ENCODE measurements at regions not wholly inside any gene's neighbourhood (a gene's known extent, or its start where the extent isn't known, plus 50 kb on each side); places are given as distances from the start of the nearest gene placed in this dataset.
"Not testable (repeated sequence)": the region's sequence is repeated elsewhere in the genome, so short reads cannot be mapped to it uniquely, and the experiment has no call there.

- DNase-seq (peak; percentile 57), ATAC-seq (ENCODE audit: poor library complexity) (peak; percentile 70)
- intact Hi-C loops (cut with DNase I) = no loop called here
Measured at GRCh38 chr6:4345543-4345942, 210.2 kb upstream of the ECI2 start.

- intact Hi-C loops (cut with DNase I) = no loop called here
- DNase-seq = no peak
- ATAC-seq (ENCODE audit: poor library complexity) = no peak
Measured at GRCh38 chr6:4344317-4344899, 209.0 kb upstream of the ECI2 start.

DNA sequence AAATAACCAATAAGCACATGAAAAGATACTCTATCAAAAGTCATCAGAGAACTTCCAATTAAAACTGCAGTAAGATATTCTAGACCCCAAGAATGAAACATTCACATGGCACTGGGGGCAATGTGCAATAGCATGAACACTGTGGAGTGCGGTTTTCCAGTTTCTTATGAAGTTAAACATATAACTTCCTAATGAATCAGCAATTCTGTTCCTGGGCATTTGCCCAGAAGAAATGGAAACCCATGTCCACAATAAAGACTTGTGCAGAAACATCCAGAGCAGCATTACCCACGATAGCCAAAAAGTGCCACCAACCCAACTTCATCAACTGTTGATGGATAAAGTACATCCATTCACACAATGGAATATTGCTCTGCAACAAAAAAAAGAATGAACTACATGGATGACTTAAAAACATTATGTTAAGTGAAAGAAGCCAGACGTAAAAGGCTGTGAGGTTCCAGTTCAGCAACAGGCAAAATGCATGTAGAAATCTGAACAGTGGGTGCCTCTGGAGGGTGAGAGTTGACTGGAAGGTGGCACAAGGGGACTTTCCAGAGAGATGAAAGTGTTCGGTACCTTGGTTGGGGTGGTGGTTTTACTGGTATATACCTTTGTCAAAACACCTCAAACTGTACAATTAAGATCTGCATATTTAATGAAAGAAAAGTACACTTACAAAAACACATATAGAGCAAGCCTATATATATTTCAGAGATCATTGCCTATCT lies 207.2 kb upstream of the ECI2 start:
- DNase-seq (no peak), ATAC-seq (ENCODE audit: poor library complexity) (no peak)
- intact Hi-C loops (cut with DNase I) = no loop called here

GRCh38 chr6:4341078-4341797 lies 205.9 kb upstream of the ECI2 start:
- no peak for ATAC-seq (ENCODE audit: poor library complexity)
- intact Hi-C loops (cut with DNase I) = no loop called here

GRCh38 chr6:4340544-4340943 lies 205.2 kb upstream of the ECI2 start:
- DNase-seq (no peak), ATAC-seq (ENCODE audit: poor library complexity) (no peak)
- intact Hi-C loops (cut with DNase I) = no loop called here

More at GRCh38 chr6:4341078-4341797, 205.9 kb upstream of the ECI2 start:
- DNase-seq = no peak

DNA sequence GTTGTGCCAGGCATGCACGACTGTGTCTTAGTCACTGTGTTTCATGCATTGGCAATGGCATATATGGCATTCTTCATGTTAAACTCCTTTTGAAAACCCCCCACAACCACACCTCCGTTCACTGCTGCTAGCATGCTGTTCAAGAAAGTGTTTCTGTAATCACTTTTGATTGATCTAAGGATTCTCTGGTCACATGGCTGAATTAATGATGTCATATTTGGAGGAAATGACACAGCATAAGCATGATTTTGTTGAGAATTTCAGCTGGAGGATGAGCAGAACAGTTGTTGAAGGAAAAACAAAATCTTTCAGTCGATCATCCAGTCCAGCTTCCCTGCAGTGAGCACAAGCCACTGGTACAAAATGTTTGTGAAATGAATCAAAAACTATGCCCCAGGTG lies 203.5 kb upstream of the ECI2 start:
- ATAC-seq (ENCODE audit: poor library complexity) (no peak), DNase-seq (no peak)
- intact Hi-C loops (cut with DNase I) = no loop called here

DNA sequence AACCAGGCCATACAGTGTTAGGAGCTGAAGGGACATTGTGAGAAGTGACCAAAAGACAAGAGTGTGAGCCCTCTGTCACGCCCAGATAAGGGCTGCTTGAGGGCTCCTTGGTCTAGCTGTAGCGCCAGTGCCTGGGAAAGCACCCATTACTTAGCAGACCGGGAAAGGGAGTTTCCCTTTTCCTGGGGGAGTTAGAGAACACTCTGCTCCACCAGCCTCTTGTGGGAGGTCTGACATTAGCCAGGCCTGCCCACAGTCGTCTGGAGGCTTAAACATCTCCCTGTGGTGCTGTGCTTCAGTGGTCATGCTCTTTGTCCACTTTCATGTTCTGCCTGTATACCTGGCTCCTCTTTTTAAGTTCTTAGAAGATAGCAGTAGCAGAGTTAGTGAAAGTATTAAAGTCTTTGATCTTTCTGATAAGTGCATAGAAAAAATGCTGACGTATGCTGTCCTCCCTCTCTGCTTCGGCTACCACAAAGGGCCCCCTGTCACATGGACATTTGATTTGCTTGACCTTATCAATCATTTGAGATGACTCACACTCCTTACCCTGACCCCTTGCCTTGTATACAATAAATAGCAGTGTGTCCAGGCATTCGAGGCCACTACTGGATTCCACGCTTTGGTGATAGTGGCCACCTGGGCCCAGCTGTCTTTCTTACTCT lies 201.5 kb upstream of the ECI2 start:
- DNase-seq (no peak), ATAC-seq (ENCODE audit: poor library complexity) (no peak)
- intact Hi-C loops (cut with DNase I) = no loop called here

GRCh38 chr6:4336084-4336483 lies 200.7 kb upstream of the ECI2 start:
- ATAC-seq (ENCODE audit: poor library complexity) = no peak
- DNase-seq = no peak
- intact Hi-C loops (cut with DNase I) = no loop called here

- intact Hi-C loops (cut with DNase I); ATAC-seq (ENCODE audit: poor library complexity): not testable (repeated sequence)
Measured at GRCh38 chr6:4334158-4334740, 198.9 kb upstream of the ECI2 start.

GRCh38 chr6:4327841-4328240 lies 192.5 kb upstream of the ECI2 start:
- ATAC-seq (ENCODE audit: poor library complexity) (no peak), DNase-seq (no peak)
- intact Hi-C loops (cut with DNase I) = no loop called here

More at GRCh38 chr6:4334158-4334740, 198.9 kb upstream of the ECI2 start:
- not testable (repeated sequence) for DNase-seq

DNA sequence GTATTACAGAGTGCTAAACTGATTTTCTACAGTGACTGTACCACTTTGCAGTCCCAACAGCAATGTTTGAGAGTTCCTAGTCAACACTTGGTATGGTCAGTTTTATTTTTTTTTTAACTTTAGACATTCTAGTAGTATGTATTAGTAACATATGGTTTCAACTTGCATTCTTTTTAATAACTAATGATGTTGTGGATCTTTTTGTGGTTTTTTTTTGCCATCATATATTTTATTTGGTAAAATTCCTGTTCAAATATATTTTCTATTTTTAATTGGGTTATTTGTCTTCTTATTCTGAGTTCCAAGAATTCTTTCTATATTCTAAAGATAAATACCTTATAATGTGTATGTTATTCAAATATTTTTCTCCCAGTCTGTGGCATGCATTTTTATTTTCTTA lies 189.4 kb upstream of the ECI2 start:
- ATAC-seq (ENCODE audit: poor library complexity) = no peak
- intact Hi-C loops (cut with DNase I) = no loop called here
- DNase-seq = no peak

GRCh38 chr6:4323322-4323721 lies 187.9 kb upstream of the ECI2 start:
- intact Hi-C loops (cut with DNase I) = no loop called here
- DNase-seq = no peak
- ATAC-seq (ENCODE audit: poor library complexity) = no peak

DNA sequence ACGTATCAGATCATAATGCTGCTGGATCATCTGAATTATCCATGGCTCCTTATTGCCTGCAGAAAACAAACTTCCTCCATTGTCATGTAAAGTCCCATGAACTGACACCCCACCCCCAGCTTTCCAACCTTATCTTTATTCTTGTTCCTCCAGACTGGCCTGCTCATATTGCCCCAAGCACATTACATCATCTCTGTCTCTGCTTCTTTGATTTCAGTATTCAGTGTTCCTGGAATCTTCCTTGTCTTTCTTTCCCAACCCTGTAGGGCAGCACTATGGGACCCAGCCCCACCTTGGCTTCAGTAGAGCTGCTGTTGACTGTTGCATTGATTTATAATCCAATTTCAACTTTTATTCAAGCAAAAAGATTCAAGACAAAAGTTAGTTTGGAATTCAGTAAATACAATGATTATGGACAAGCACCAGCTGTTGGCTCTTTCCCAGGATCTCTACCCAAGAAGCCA lies 187.5 kb upstream of the ECI2 start:
- ATAC-seq (ENCODE audit: poor library complexity) (peak; percentile 53), DNase-seq (no peak)
- intact Hi-C loops (cut with DNase I) = no loop called here

DNA sequence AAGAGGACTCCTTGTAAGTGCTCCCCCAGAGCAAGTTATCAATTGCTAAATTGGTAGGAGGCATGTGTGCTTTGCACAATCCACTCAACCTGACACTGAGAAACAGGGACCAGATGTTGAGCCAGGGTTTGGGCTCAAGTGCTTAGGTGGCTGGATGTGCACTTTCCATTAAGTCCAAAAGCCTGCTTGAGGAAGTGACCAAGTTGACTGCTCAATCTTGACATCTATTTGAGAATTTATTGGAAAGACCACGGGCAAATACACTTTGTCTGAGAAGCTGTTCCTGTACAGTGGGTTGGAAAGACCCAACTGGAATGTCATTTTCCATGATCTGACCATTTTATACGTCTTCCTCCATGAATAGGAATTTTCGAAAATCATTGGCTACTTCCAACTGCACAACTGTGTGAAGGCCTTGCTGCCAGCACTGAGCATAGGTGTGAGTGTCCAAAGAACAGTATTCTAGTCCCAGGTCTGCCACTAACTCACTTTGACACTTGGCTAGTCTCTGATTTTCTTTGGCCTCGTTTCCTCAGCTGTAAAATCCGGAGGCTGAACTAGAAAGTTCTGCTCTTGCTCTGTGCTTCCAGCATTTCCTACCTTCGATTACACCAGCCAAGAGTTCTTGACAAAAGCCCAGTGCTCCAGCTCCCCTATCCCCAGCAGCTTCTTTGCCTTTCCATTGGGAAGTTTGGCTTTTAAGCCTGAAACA lies 186.9 kb upstream of the ECI2 start:
- no peak for DNase-seq
- intact Hi-C loops (cut with DNase I) = no loop called here
- no peak for ATAC-seq (ENCODE audit: poor library complexity)

DNA sequence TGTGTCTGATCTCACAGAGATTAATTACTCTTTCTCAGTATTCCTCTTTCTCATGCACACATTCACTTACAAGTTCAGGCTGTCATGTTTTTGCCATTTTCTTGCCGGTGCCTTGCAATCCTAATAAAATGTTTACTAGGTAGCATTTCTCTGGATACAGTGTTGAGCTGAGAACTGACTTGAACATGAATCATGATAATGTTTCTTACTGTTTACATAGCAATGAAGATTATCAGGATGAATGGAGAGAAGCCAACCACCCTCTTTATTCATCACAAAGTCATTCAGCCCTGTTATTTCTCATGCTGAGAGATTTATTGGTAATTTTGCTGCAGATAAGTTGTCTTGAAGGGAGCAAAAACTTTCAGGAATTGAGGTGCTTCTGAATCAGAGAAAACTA lies 185.5 kb upstream of the ECI2 start:
- ATAC-seq (ENCODE audit: poor library complexity) = peak; percentile 32
- intact Hi-C loops (cut with DNase I) = no loop called here
- no peak for DNase-seq

DNA sequence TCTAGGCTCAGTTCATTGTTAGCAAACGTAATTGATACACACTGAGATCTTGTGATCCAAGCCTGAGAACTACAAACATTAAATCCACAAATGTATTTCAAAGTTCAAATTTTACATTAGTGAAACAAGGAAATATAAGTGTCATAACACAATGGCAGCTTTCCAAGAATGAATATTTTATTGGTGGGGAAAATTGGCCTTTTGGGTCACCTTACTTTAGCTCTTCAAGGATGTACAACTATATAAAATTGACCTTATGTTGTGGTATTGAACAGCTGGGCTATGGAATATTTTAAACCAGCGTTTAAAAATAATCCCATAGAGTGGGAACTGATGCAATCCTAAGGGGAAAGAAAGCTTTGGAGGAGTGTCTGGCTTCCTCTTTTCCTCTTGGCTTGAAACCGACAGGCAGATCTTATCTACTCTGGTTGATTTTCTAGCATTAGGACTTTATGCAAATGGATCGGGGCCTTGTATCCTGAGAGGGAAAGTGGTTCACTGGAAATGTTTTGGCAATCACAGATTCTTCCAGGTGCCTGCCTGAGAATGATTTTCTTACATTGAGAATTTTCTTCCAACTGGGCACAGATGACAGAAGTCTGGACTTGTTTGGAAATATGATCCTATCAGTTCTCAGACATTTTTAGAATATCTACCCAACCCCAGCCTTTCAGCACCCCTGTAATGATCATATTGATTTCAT lies 184.8 kb upstream of the ECI2 start:
- no peak for DNase-seq
- peak; percentile 48 for ATAC-seq (ENCODE audit: poor library complexity)
- intact Hi-C loops (cut with DNase I) = loop anchor here (10.0 kb wide), 1 partner anchor 615 kb away; no protein-coding TSS in a partner anchor

- DNase-seq = no peak
- ATAC-seq (ENCODE audit: poor library complexity) = no peak
- intact Hi-C loops (cut with DNase I) = loop anchor here (10.0 kb wide), 1 partner anchor 616 kb away; no protein-coding TSS in a partner anchor
Measured at GRCh38 chr6:4318321-4318720, 182.9 kb upstream of the ECI2 start.
